Fibroblast of skin of right quadriceps (primary cell): ENCODE measurements at regions not wholly inside any gene's neighbourhood (a gene's known extent, or its start where the extent isn't known, plus 50 kb on each side); places are given as distances from the start of the nearest gene placed in this dataset.

ENCODE experiments used
- DNase-seq: peaks from one replicate; pipeline ENCODE4 v3.0.0-alpha.2; 2013

DNA sequence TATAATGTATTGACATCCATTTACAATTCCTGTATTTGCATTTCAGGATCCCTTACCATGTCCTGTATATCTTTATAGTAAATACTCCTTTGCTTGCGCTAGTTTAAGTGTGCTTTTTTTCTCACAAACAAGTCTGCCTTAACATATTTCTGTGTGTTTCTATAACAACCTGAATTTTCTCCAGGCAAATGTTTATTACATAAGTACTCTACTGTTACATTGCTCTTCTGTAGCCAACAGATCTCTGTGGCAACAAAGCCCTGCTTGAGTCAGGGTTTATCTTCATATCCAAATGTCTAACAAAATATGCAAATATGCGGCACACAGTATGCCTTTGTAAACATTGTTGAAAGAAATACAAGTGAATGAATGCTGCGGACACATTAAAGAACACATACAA is 625.5 kb downstream of the TLL1 start:
- no peak for DNase-seq

- DNase-seq, result no peak
Measured at GRCh38 chr4:166499820-166500219, 626.8 kb downstream of the TLL1 start.

GRCh38 chr4:166501941-166502382 is 628.9 kb downstream of the TLL1 start:
- peak; percentile 24 for DNase-seq

GRCh38 chr4:166502660-166503059 is 629.6 kb downstream of the TLL1 start:
- no peak for DNase-seq

DNA sequence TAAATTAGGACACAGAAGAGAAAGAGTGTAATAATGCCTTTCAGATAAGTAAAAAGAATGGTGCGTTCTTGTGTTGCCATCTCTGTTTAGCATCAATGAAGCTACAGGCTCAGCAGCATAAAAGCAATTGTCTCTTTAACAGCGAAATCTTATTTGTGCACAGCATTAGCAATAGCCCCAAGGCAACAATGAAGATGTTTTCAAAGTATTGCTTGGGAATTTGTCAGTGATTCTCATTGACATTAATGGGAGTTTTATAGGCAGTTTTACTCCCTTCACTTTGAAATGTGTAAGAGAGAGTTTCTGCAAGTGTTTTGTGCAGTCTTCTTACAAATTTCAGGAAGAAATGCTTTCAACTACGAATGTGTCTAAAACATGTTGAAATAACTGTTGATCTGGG is 633.0 kb downstream of the TLL1 start:
- DNase-seq, result no peak

DNA sequence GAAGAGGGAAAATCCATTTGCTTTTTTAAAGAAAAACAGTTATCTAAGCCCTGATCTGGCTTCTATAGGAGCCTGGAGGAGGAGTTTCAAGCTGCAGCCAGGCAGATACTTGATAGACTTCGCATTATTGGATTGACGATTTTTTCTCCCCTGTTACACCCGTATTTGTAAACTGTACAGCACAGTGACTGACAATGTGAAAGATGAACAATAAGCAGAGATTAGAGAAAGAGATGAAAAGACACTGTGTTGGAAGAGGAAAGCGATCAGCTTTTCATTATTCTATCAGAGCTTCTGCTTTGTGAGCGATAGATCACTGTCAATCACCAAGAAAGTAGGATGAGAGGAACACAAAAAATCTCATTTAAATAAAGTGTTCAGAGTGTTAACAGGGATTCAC is 639.2 kb downstream of the TLL1 start:
- DNase-seq, result no peak

DNA sequence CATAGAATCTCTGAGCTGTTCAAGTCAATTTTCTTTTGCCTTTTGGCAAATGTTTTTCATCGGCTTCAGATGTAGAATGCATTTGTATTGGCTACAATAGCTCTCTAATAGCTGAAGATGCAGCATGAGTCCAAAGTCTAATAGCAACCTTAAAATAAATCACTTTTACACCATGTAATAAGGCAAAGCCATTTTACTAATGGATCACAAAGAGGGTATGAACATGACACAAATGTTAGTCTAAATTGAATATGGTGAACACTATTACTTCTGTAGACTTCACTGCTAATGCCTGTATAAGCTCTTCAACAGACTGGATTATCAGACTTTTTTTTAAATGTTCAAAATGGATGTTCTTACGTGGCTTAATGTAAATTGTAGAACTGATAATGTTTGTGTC is 645.3 kb downstream of the TLL1 start:
- DNase-seq, result no peak

- DNase-seq, result no peak
Measured at GRCh38 chr4:166518776-166519175, 645.7 kb downstream of the TLL1 start.

DNA sequence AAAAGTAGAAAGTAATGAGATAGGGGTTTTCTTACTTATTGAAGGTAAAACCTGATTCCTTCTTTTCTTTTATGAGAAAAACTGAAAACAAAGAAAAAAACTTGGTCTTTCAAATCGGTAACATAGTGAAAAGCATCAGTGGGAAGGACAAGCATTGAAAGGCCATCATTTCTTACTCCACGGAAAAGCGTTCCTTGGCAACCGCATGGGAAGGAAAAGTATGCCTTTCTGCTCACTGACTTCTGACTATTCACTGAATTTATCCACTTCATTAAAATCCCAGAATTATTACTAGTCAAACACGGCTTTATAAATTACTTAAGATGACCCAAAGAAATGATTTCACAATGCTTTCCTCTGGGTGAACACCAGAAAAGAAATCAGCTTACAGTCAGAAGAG is 646.7 kb downstream of the TLL1 start:
- DNase-seq, result no peak

- peak; percentile 58 for DNase-seq
Measured at GRCh38 chr4:166527500-166527899, 654.5 kb downstream of the TLL1 start.

GRCh38 chr4:166531703-166532102 is 658.7 kb downstream of the TLL1 start:
- DNase-seq, result no peak

- DNase-seq, result no peak
Measured at GRCh38 chr4:166535865-166536264, 662.8 kb downstream of the TLL1 start.

DNA sequence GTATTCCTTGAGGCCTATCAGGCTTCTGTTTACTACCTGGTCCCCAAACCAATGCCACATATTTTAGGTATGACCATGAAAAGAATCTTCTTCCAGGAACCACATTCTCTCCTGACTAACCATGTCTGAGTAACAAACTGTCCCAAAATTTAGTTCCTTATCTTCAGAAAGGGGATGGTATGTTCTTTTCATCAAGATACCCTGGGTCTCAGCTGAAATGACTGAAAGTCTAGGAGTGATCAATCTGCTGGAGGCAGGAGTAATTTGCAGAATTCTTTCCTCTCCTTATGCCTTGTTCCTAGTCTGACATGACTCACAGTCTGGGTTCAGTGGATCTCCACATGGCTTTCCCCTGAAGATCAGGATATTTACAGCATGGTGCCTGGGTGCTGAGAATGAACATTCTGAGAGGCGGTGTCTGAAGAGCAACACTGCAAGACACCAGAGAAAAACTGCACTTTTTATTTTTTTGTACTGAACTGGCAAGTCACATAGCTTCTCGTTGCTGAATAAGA is 665.5 kb downstream of the TLL1 start:
- peak; percentile 3 for DNase-seq

DNA sequence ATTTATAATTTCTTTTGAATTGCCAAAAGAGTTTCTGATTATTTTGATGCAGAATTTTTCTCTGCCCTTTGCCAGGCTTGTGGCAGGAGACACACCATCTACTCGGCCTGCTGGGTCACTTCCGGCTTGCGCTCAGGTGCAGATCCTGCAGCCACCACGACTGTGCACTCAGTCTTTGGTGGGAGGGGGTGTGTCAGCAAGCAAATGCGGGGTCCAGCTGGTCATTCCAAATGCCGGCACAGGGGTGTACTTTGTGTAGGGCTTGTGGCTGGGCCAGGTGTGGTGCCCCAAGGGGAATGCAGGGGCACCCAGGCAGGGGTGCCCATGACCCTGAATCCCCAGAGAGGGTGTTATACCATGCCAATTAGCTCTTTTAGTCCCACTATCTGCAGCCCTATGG is 673.0 kb downstream of the TLL1 start:
- DNase-seq, result no peak

DNA sequence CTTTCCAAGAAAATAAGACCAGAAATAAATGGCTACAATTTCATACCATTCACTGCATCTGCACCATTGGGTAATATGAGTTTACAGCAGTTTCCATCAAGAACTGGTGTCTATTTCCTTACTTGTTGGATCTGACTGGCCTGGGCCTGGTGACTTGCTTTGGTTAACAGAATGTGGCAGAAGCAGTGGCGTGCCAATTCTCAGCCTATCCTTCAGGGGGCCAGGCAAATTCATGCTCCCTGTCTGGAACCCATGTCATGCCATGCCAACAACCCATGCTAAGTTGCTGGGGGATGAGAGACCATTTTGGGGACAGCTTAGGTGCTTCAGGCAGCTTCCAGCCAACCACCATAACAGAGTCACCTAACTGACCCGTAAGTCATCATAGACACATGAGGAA is 656.7 kb downstream of the SPOCK3 start:
- no peak for DNase-seq

- DNase-seq, result no peak
Measured at GRCh38 chr4:166585491-166585890, 648.8 kb downstream of the SPOCK3 start.

GRCh38 chr4:166594326-166594946 is 639.9 kb downstream of the SPOCK3 start:
- peak; percentile 44 for DNase-seq

DNA sequence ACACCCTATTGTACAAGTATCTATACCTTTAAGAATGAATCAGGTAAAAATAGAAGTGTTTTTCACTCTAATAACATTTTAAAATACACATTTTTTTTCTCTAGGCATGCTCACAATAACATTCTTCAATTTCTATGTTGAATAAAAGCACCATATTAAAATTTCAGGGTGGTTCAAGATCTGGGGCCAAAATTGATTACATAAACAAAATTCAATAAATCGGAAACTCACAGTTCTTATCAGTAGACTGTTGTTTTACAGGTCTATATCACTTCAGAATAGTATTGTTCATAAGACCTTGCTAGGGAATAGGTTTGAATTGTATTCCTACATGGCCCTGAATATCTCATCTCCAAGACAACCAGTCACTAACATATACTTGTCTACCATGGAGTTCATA is 634.0 kb downstream of the SPOCK3 start:
- no peak for DNase-seq

- no peak for DNase-seq
Measured at GRCh38 chr4:166602068-166602467, 632.2 kb downstream of the SPOCK3 start.

GRCh38 chr4:166622425-166622977 is 611.8 kb downstream of the SPOCK3 start:
- DNase-seq, result no peak

- no peak for DNase-seq
Measured at GRCh38 chr4:166625018-166625637, 609.2 kb downstream of the SPOCK3 start.

- no peak for DNase-seq
Measured at GRCh38 chr4:166628454-166628853, 605.8 kb downstream of the SPOCK3 start.

- no peak for DNase-seq
Measured at GRCh38 chr4:166635367-166635766, 598.9 kb downstream of the SPOCK3 start.

DNA sequence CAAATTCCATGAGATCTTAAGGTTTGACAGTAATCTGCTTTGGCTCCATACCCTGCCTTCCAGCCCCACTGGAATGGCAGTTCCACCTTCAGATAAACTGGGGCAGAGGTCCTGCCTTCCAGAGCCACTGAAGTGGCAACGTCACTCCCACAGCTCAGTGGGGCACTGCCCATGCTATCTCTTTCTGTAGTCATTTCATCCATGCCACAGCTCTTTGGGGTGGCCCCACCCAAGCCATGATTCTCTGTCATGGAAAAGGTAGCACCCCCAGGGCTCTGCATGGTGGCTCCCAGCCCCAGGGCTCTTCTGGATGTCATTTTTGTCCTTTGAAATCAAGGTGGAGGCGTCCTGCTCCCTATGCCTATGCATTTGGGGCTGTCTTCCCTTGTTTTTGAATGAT is 596.5 kb downstream of the SPOCK3 start:
- DNase-seq, result no peak

DNA sequence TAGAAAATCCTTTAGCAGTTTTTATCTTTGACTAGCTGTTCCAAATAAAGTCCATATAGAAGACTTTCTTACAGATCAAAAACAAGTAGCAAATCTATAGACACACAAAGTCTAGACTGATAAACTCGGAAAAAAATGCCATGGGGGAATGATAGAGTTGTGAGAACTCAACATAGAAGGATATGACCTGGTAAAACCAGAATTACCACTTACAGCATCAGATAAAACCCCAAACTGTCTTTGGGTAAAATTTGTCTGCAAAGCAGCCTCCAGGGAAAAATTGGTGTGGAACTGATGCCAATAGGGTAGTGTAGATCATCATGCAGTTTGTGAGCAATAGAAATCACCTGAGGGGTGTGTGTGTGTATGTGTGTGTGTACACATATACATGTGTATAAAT is 579.1 kb downstream of the SPOCK3 start:
- no peak for DNase-seq
